Upper lobe of left lung (tissue), 4 donors: ENCODE measurements at regions not wholly inside any gene's neighbourhood (a gene's known extent, or its start where the extent isn't known, plus 50 kb on each side); places are given as distances from the start of the nearest gene placed in this dataset.

ENCODE experiments used
- CTCF ChIP-seq, 6 experiments: fragments of 450-650 bp in 4 of 6; fragments of 200-600 bp in 2 of 6; sonication (generic) in 2 of 6; IDR thresholded peaks; one replicate each; pipeline ENCODE4 v1.5.1; 2016 to 2019; ENCODE audit warnings: antibody characterized with exemption in 6 of 6
- EP300 ChIP-seq, 4 donors: sonication (generic); formaldehyde crosslinking; IDR thresholded peaks; one replicate each; pipeline ENCODE4 v1.5.1; 2017; ENCODE audit warnings: antibody characterized with exemption in 4 of 4, control low read depth in 2 of 4
- POLR2A ChIP-seq, 4 donors: fragments of 450-650 bp; IDR thresholded peaks; one replicate each; pipeline ENCODE4 v1.5.1; 2016 to 2017; ENCODE audit warnings: antibody characterized with exemption in 4 of 4, mild to moderate bottlenecking in 2 of 4
- POLR2AphosphoS5 ChIP-seq, 2 donors: sonication (generic); formaldehyde crosslinking; IDR thresholded peaks; one replicate each; pipeline ENCODE4 v1.5.1; 2017; ENCODE audit warnings: antibody characterized with exemption in 2 of 2

- no peak for TF ChIP-seq CTCF (IDR thresholded peaks at IDR 0.05)
- TF ChIP-seq POLR2A (IDR thresholded peaks at IDR 0.05) = no peak
- no peak for TF ChIP-seq POLR2AphosphoS5 (IDR thresholded peaks at IDR 0.05)
- TF ChIP-seq EP300 (IDR thresholded peaks at IDR 0.05) = no peak
Observed at GRCh38 chr10:29389935-29390334, 101.1 kb downstream of the LYZL1 start.
